RPMI8226 (cell line): ENCODE measurements at regions not wholly inside any gene's neighbourhood (a gene's known extent, or its start where the extent isn't known, plus 50 kb on each side); places are given as distances from the start of the nearest gene placed in this dataset.
"Not testable (repeated sequence)": the region's sequence is repeated elsewhere in the genome, so short reads cannot be mapped to it uniquely, and the experiment has no call there.

ENCODE experiments used
- DNase-seq: peaks from one replicate; pipeline ENCODE4 v3.0.0-alpha.2; 2015

- no peak for DNase-seq
Observed at GRCh38 chr21:16426936-16427335, 697.2 kb downstream of the USP25 start.

GRCh38 chr21:16427587-16428087 lies 697.9 kb downstream of the USP25 start:
- DNase-seq = no peak

- no peak for DNase-seq
Observed at GRCh38 chr21:16437586-16437985, 707.8 kb downstream of the USP25 start.

- DNase-seq = no peak
Observed at GRCh38 chr21:16438761-16439160, 709.0 kb downstream of the USP25 start.

GRCh38 chr21:16441789-16442188 lies 712.0 kb downstream of the USP25 start:
- no peak for DNase-seq

- DNase-seq = peak; percentile 7
Observed at GRCh38 chr21:16454399-16454798, 724.6 kb downstream of the USP25 start.

- no peak for DNase-seq
Observed at GRCh38 chr21:16455526-16455925, 725.7 kb downstream of the USP25 start.

GRCh38 chr21:16455978-16456377 lies 726.2 kb downstream of the USP25 start:
- DNase-seq = no peak

GRCh38 chr21:16457498-16457897 lies 727.7 kb downstream of the USP25 start:
- DNase-seq = no peak

- no peak for DNase-seq
Observed at GRCh38 chr21:16460936-16461335, 731.2 kb downstream of the USP25 start.

- DNase-seq = not testable (repeated sequence)
Observed at GRCh38 chr21:16464211-16464889, 734.6 kb downstream of the USP25 start.

GRCh38 chr21:16468184-16468583 lies 738.4 kb downstream of the USP25 start:
- DNase-seq = no peak

- no peak for DNase-seq
Observed at GRCh38 chr21:16473988-16474387, 744.2 kb downstream of the USP25 start.

GRCh38 chr21:16476056-16476825 lies 746.5 kb downstream of the USP25 start:
- no peak for DNase-seq

- no peak for DNase-seq
Observed at GRCh38 chr21:16488042-16488441, 758.3 kb downstream of the USP25 start.

GRCh38 chr21:16492356-16492755 lies 762.6 kb downstream of the USP25 start:
- DNase-seq = no peak

- peak; percentile 83 for DNase-seq
Observed at GRCh38 chr21:16492892-16493291, 763.1 kb downstream of the USP25 start.

- DNase-seq = no peak
Observed at GRCh38 chr21:16496609-16497008, 766.8 kb downstream of the USP25 start.

- DNase-seq = no peak
Observed at GRCh38 chr21:16500271-16500670, 770.5 kb downstream of the USP25 start.

- peak; percentile 68 for DNase-seq
Observed at GRCh38 chr21:16502273-16502672, 772.5 kb downstream of the USP25 start.

GRCh38 chr21:16502897-16503296 lies 773.1 kb downstream of the USP25 start:
- DNase-seq = peak; percentile 41

GRCh38 chr21:16504281-16504680 lies 774.5 kb downstream of the USP25 start:
- no peak for DNase-seq

GRCh38 chr21:16504766-16505165 lies 775.0 kb downstream of the USP25 start:
- no peak for DNase-seq

- DNase-seq = no peak
Observed at GRCh38 chr21:16509476-16509875, 779.7 kb downstream of the USP25 start.
